H1 (cell line): ENCODE measurements at regions not wholly inside any gene's neighbourhood (a gene's known extent, or its start where the extent isn't known, plus 50 kb on each side); places are given as distances from the start of the nearest gene placed in this dataset.

ENCODE experiments used
- CTCF ChIA-PET: fragments of 300-600 bp; sonication (Branson Sonifier 250); formaldehyde crosslinking; loops from one replicate; lab custom pipeline; 2021; ENCODE audit not compliant: partially characterized antibody; lab: Charles Lee
- POLR2A ChIA-PET: fragments of 300-600 bp; sonication (Branson Sonifier 250); formaldehyde crosslinking; loops from one replicate; lab custom pipeline; 2021; ENCODE audit warnings: inconsistent platforms; ENCODE audit not compliant: partially characterized antibody; lab: Charles Lee
- DNase-seq, 2 experiments: peaks; one replicate each; pipeline versions ENCODE4 v3.0.0 to v3.0.0-alpha.2; 2010 to 2022; ENCODE audit warnings: low spot score in 2 of 2, low read depth in 1 of 2, mixed read lengths in 1 of 2
- FAIRE-seq: peaks from 2 replicates; lab custom pipeline; 2011; peaks lifted over from hg19 to GRCh38; lab: Jason Lieb, UNC
- H2AFZ ChIP-seq: 2 replicates; pipeline ENCODE4 v1.8.1; 2012; ENCODE audit warnings: low read length, inconsistent platforms
- H2AK5ac ChIP-seq: 2 replicates; pipeline ENCODE4 v1.6.1; 2013; ENCODE audit warnings: low read depth, low read length
- H2BK120ac ChIP-seq: replicated peaks from 2 replicates; pipeline ENCODE3; 2013; ENCODE audit warnings: low read depth, low read length, inconsistent platforms
- H2BK12ac ChIP-seq: 2 replicates; pipeline ENCODE4 v1.6.1; 2013; ENCODE audit warnings: low read depth, low read length
- H2BK15ac ChIP-seq: 2 replicates; pipeline ENCODE4 v1.6.1; 2013; ENCODE audit warnings: low read length
- H2BK20ac ChIP-seq: 2 replicates; pipeline ENCODE4 v1.6.1; 2013; ENCODE audit warnings: low read length
- H2BK5ac ChIP-seq: 2 replicates; pipeline ENCODE4 v1.6.1; 2013; ENCODE audit warnings: low read depth, low read length
- H3K14ac ChIP-seq: 2 replicates; pipeline ENCODE4 v1.6.1; 2013; ENCODE audit warnings: inconsistent platforms; ENCODE audit not compliant: insufficient read length
- H3K18ac ChIP-seq: 2 replicates; pipeline ENCODE4 v1.6.1; 2013; ENCODE audit warnings: low read length; ENCODE audit errors: extremely low read depth
- H3K23ac ChIP-seq: 2 replicates; pipeline ENCODE4 v1.6.1; 2013; ENCODE audit warnings: inconsistent platforms; ENCODE audit not compliant: insufficient read length
- H3K23me2 ChIP-seq: 2 replicates; pipeline ENCODE4 v1.6.1; 2013; ENCODE audit warnings: low read depth, low read length
- H3K27ac ChIP-seq: 2 replicates; pipeline ENCODE4 v1.6.1; 2011; ENCODE audit warnings: low read depth, low read length, inconsistent platforms
- H3K27me3 ChIP-seq, 4 experiments: replicated peaks in 1 of 4; 1 replicate in 1 of 4; 2 replicates in 3 of 4; pipeline versions ENCODE4 v1.6.1 to v1.8.1; 2011 to 2013; ENCODE audit warnings: low read length in 3 of 4, mild to moderate bottlenecking in 3 of 4, inconsistent platforms in 2 of 4, mixed read lengths in 2 of 4, moderate library complexity in 1 of 4; ENCODE audit not compliant: control insufficient read depth in 3 of 4, insufficient read depth in 3 of 4; ENCODE audit errors: extremely low read depth in 1 of 4
- H3K36me3 ChIP-seq, 4 experiments: 2 replicates each; pipeline versions ENCODE4 v1.6.1 to v1.8.1; 2011 to 2013; ENCODE audit warnings: mild to moderate bottlenecking in 4 of 4, low read length in 3 of 4, moderate library complexity in 2 of 4, control low read depth in 1 of 4, inconsistent platforms in 1 of 4; ENCODE audit not compliant: insufficient read depth in 4 of 4, control insufficient read depth in 2 of 4
- H3K4ac ChIP-seq: replicated peaks from 2 replicates; pipeline ENCODE3; 2013; ENCODE audit warnings: low read length, low read depth, mixed read lengths, inconsistent platforms; ENCODE audit not compliant: insufficient read length
- H3K4me1 ChIP-seq, 4 experiments: replicated peaks in 1 of 4; 1 replicate in 1 of 4; 2 replicates in 3 of 4; pipeline versions ENCODE4 v1.6.1 to v1.8.1; 2011 to 2013; ENCODE audit warnings: low read length in 3 of 4, inconsistent platforms in 2 of 4, mixed read lengths in 1 of 4; ENCODE audit not compliant: insufficient read depth in 4 of 4, control insufficient read depth in 3 of 4
- H3K4me2 ChIP-seq, 2 experiments: 2 replicates each; pipeline versions ENCODE4 v1.6.1 to v1.8.1; 2011 to 2013; ENCODE audit warnings: low read depth in 2 of 2, low read length in 2 of 2, control low read depth in 1 of 2, inconsistent platforms in 1 of 2, mild to moderate bottlenecking in 1 of 2; ENCODE audit not compliant: insufficient read depth in 1 of 2
- H3K4me3 ChIP-seq, 4 experiments: fragments of 200-600, 300-600 bp in 1 of 4; sonication (generic), shearing (Covaris generic), sonication (Bioruptor Twin) in 1 of 4; 2 replicates each; pipeline versions ENCODE4 v1.5.1 to v1.8.1; 2011 to 2016; ENCODE audit warnings: low read length in 4 of 4, low read depth in 3 of 4, control low read depth in 2 of 4, inconsistent platforms in 2 of 4, mild to moderate bottlenecking in 2 of 4, mixed read lengths in 1 of 4, moderate library complexity in 1 of 4; ENCODE audit not compliant: insufficient read depth in 2 of 4; ENCODE audit errors: extremely low read depth in 1 of 4
- H3K56ac ChIP-seq: replicated peaks from 2 replicates; pipeline ENCODE3; 2013; ENCODE audit warnings: low read depth, mild to moderate bottlenecking, mixed read lengths, low read length, inconsistent platforms; ENCODE audit not compliant: insufficient read length
- H3K79me1 ChIP-seq: 2 replicates; pipeline ENCODE4 v1.6.1; 2013; ENCODE audit warnings: low read depth, low read length, control low read depth
- H3K79me2 ChIP-seq, 2 experiments: 2 replicates each; pipeline versions ENCODE4 v1.6.1 to v1.8.1; 2012 to 2013; ENCODE audit warnings: low read length in 2 of 2, mild to moderate bottlenecking in 2 of 2, inconsistent platforms in 1 of 2; ENCODE audit not compliant: insufficient read depth in 2 of 2, control insufficient read depth in 1 of 2
- H3K9ac ChIP-seq, 4 experiments: replicated peaks in 1 of 4; 1 replicate in 1 of 4; 2 replicates in 3 of 4; pipeline versions ENCODE4 v1.6.1 to v1.8.1; 2011 to 2013; ENCODE audit warnings: low read depth in 3 of 4, low read length in 3 of 4, control low read depth in 2 of 4, mild to moderate bottlenecking in 2 of 4, moderate library complexity in 2 of 4, inconsistent platforms in 1 of 4; ENCODE audit errors: extremely low read depth in 1 of 4
- H3K9me3 ChIP-seq, 2 experiments: 2 replicates each; pipeline versions ENCODE4 v1.6.1 to v1.8.1; 2012 to 2013; ENCODE audit warnings: mild to moderate bottlenecking in 2 of 2, moderate library complexity in 2 of 2, control low read depth in 1 of 2, inconsistent platforms in 1 of 2, low read depth in 1 of 2, low read length in 1 of 2, mixed read lengths in 1 of 2; ENCODE audit not compliant: insufficient read depth in 2 of 2
- H4K20me1 ChIP-seq, 2 experiments: replicated peaks in 1 of 2; 2 replicates each; pipeline versions ENCODE3 to v1.8.1; 2011 to 2013; ENCODE audit warnings: inconsistent platforms in 2 of 2, low read length in 2 of 2, mild to moderate bottlenecking in 1 of 2; ENCODE audit not compliant: insufficient read depth in 2 of 2, control insufficient read depth in 1 of 2
- H4K5ac ChIP-seq: 2 replicates; pipeline ENCODE4 v1.6.1; 2013; ENCODE audit warnings: low read length, low read depth, mixed read lengths, inconsistent platforms; ENCODE audit not compliant: insufficient read length
- H4K8ac ChIP-seq: 2 replicates; pipeline ENCODE4 v1.8.0; 2013; ENCODE audit warnings: mild to moderate bottlenecking, moderate library complexity, low read length, inconsistent platforms; ENCODE audit not compliant: insufficient read depth; ENCODE audit errors: extremely low read depth
- H4K91ac ChIP-seq: replicated peaks from 2 replicates; pipeline ENCODE3; 2013; ENCODE audit warnings: low read length, mixed read lengths, inconsistent platforms; ENCODE audit not compliant: insufficient read length
- ATF3 ChIP-seq: IDR thresholded peaks from 2 replicates; pipeline ENCODE4 v1.6.1; 2011; ENCODE audit warnings: low read depth, mild to moderate bottlenecking, low read length; ENCODE audit not compliant: insufficient read depth
- BACH1 ChIP-seq: IDR thresholded peaks from 2 replicates; pipeline ENCODE4 v1.6.1; 2012; ENCODE audit warnings: low read length, improper control_type of control experiment
- CBX5 ChIP-seq: fragments of 300-800, 300-1000 bp; sonication (generic); IDR thresholded peaks from 2 replicates; pipeline ENCODE4 v1.7.1; 2016; ENCODE audit warnings: antibody characterized with exemption, low read length, low read depth
- CHD2 ChIP-seq: IDR thresholded peaks from 2 replicates; pipeline ENCODE4 v1.6.1; 2012; ENCODE audit warnings: low read length, improper control_type of control experiment
- EP300 ChIP-seq, 2 experiments: IDR thresholded peaks; 1 replicate in 1 of 2; 2 replicates in 1 of 2; pipeline ENCODE4 v1.6.1; 2011 to 2012; ENCODE audit warnings: low read depth in 2 of 2, low read length in 2 of 2, mild to moderate bottlenecking in 2 of 2, borderline replicate concordance in 1 of 2, inconsistent platforms in 1 of 2, moderate library complexity in 1 of 2
- GTF2F1 ChIP-seq: IDR thresholded peaks from 2 replicates; pipeline ENCODE4 v1.6.1; 2012; ENCODE audit warnings: low read depth, low read length, improper control_type of control experiment, borderline replicate concordance
- JUND ChIP-seq: IDR thresholded peaks from 2 replicates; pipeline ENCODE4 v1.6.1; 2011; ENCODE audit warnings: mild to moderate bottlenecking, improper control_type of control experiment, low read length
- NANOG ChIP-seq: IDR thresholded peaks from 2 replicates; pipeline ENCODE4 v1.6.1; 2011; ENCODE audit warnings: low read length, low read depth, mild to moderate bottlenecking, inconsistent platforms; ENCODE audit not compliant: insufficient read depth, poor library complexity, severe bottlenecking
- PHF8 ChIP-seq: fragments of 200-600 bp; sonication (generic); conservative IDR thresholded peaks from 2 replicates; pipeline ENCODE4 v1.7.1; 2012; ENCODE audit warnings: low read depth, mild to moderate bottlenecking, inconsistent platforms, low read length, moderate library complexity
- POU5F1 ChIP-seq: IDR thresholded peaks from 2 replicates; pipeline ENCODE4 v1.6.1; 2011; ENCODE audit warnings: low read depth, mild to moderate bottlenecking, low read length, moderate library complexity
- RBBP5 ChIP-seq: IDR thresholded peaks from 2 replicates; pipeline ENCODE4 v1.7.1; 2012; ENCODE audit warnings: low read depth, mild to moderate bottlenecking, inconsistent platforms, low read length, moderate library complexity, borderline replicate concordance
- SP1 ChIP-seq: IDR thresholded peaks from 2 replicates; pipeline ENCODE4 v1.6.1; 2011; ENCODE audit warnings: low read depth, low read length
- SP4 ChIP-seq: IDR thresholded peaks from 2 replicates; pipeline ENCODE4 v1.6.1; 2012; ENCODE audit warnings: low read length, inconsistent platforms
- SUZ12 ChIP-seq: fragments of 200-600 bp; sonication (generic); IDR thresholded peaks from 2 replicates; pipeline ENCODE4 v1.6.1; 2012; ENCODE audit warnings: mild to moderate bottlenecking, inconsistent platforms, low read length, moderate library complexity, mixed read lengths
- TCF12 ChIP-seq: IDR thresholded peaks from 2 replicates; pipeline ENCODE4 v1.6.1; 2011; ENCODE audit warnings: low read depth, mild to moderate bottlenecking, low read length
- WGBS, 2 experiments: shearing (Covaris generic) in 1 of 2; methylation state at CpG; one replicate each; pipeline versions ENCODE4 v1.1.6 to v1.1.7; 2013 to 2015; ENCODE audit warnings: low lambda C conversion rate in 2 of 2, mixed read lengths in 2 of 2, inconsistent platforms in 1 of 2, low coverage in 1 of 2, missing lambda C conversion rate in 1 of 2; ENCODE audit not compliant: insufficient replicate concordance in 2 of 2, insufficient coverage in 1 of 2, insufficient read length in 1 of 2; ENCODE audit errors: extremely low coverage in 1 of 2, missing lambda C conversion rate in 1 of 2; 5-methylcytosine and 5-hydroxymethylcytosine counted together

DNA sequence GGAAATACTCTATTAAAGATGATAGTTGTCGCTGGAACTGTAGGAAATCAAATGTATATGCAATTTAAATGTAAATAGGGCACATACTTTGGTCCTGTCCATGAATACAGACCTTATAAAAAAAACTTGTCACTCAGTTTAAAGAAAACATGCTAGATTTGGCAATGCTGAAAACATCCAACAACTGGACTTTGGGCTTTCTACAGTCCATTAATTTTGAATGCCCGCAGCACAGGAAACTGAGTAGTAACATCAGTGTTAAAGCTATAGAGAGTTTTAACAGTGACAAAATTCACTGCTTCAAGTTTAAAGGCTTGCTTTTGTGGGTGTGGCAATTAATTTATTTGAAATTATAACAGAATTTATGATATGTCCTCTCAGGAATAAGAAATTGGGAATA is 578.4 kb downstream of the TRIML1 start:
- FAIRE-seq (no peak), DNase-seq (no peak)
- Histone ChIP-seq H3K79me2 (no peaks in the 10 kb centered on the region), H3K27me3 (no peaks in the 10 kb centered on the region), H4K5ac (no peak overlapping the region), H2BK120ac (no peak overlapping the region), H3K18ac (no peak overlapping the region), H4K20me1 (no peaks in the 10 kb centered on the region), H4K8ac (no peak overlapping the region), H3K27ac (no peak overlapping the region), H2BK12ac (no peak overlapping the region), H3K14ac (no peak overlapping the region), H2AFZ (no peak overlapping the region), H2BK20ac (no peak overlapping the region), H3K9ac (no peak overlapping the region), H2AK5ac (no peak overlapping the region), H3K23me2 (no peaks in the 10 kb centered on the region), H3K56ac (no peak overlapping the region), H2BK5ac (no peak overlapping the region), H3K4ac (no peak overlapping the region), H3K79me1 (no peaks in the 10 kb centered on the region), H3K4me1 (no peaks in the 10 kb centered on the region), H3K36me3 (peaks cover 0 to 6% (median 2%) of the 10 kb centered on the region in 4 experiments; a peak in 3 of 8 replicates), H4K91ac (no peak overlapping the region), H3K4me2 (no peak overlapping the region), H3K4me3 (no peak overlapping the region), H3K9me3 (peaks cover 7 to 9% of the 10 kb centered on the region in 2 experiments), H2BK15ac (no peak overlapping the region), H3K23ac (no peak overlapping the region)
- ChIA-PET CTCF (no interaction called here), POLR2A (no interaction called here)
- WGBS, 2 experiments = 89% methylated on average over 2 of the region's 2 CpGs; no CpG with 5 or more reads in 1 of the 2 experiments
- TF ChIP-seq SP4 = no peak
- TF ChIP-seq ATF3 = no peak
- no peak for TF ChIP-seq RBBP5
- TF ChIP-seq CBX5 = no peak
- TF ChIP-seq NANOG = no peak
- TF ChIP-seq CHD2 = no peak
- TF ChIP-seq PHF8 = no peak
- no peak for TF ChIP-seq GTF2F1
- TF ChIP-seq TCF12 = no peak
- no peak for TF ChIP-seq SP1
- TF ChIP-seq BACH1 = no peak
- TF ChIP-seq SUZ12 = no peak
- no peak for TF ChIP-seq POU5F1
- no peak for TF ChIP-seq EP300 (IDR thresholded peaks at IDR 0.05; ENCODE audit: borderline replicate concordance in 1 of 2, low read depth in 2 of 2, low read length in 2 of 2)
- TF ChIP-seq JUND = no peak
